Heart left ventricle (tissue), 16 donors: ENCODE measurements at regions not wholly inside any gene's neighbourhood (a gene's known extent, or its start where the extent isn't known, plus 50 kb on each side); places are given as distances from the start of the nearest gene placed in this dataset.
A peak's percentile ranks its signal among the peaks of the same experiment; 100 is the strongest.

Source experiments
- ATAC-seq, 4 donors: fragments of 200-7000 bp; cut with Tn5 transposase; one replicate each; pipeline ENCODE4 v1.9.1; 2020 to 2022; ENCODE audit warnings: moderate library complexity in 4 of 4, mild to moderate bottlenecking in 3 of 4, moderate number of reproducible peaks in 1 of 4
- DNase-seq, 5 donors: peaks; one replicate each; pipeline ENCODE4 v3.0.0-alpha.2; 2020
- H3K27ac ChIP-seq, 12 donors: fragments of 200-600 bp; sonication (generic) in 4 of 12; one replicate each; pipeline versions ENCODE4 v1.5.0 to v1.8.0; 2016 to 2022; ENCODE audit warnings: mild to moderate bottlenecking in 2 of 12
- H3K27me3 ChIP-seq, 9 donors: fragments of 200-600 bp; sonication (generic) in 2 of 9; one replicate each; pipeline versions ENCODE4 v1.5.1 to v1.8.0; 2016 to 2022; ENCODE audit warnings: mild to moderate bottlenecking in 3 of 9
- H3K36me3 ChIP-seq, 9 donors: fragments of 200-600 bp; sonication (generic) in 2 of 9; one replicate each; pipeline versions ENCODE4 v1.5.0 to v1.8.0; 2018 to 2022; ENCODE audit warnings: mild to moderate bottlenecking in 2 of 9
- H3K4me1 ChIP-seq, 12 donors: fragments of 200-600 bp; sonication (generic) in 4 of 12; one replicate each; pipeline versions ENCODE4 v1.5.0 to v1.8.0; 2016 to 2022; ENCODE audit warnings: mild to moderate bottlenecking in 3 of 12
- H3K4me3 ChIP-seq, 12 donors: fragments of 200-600 bp; sonication (generic) in 4 of 12; one replicate each; pipeline versions ENCODE4 v1.5.0 to v1.8.0; 2017 to 2022; ENCODE audit warnings: mild to moderate bottlenecking in 9 of 12, moderate library complexity in 4 of 12
- H3K9me3 ChIP-seq, 12 donors: fragments of 200-600 bp; sonication (generic) in 4 of 12; one replicate each; pipeline versions ENCODE4 v1.5.0 to v1.8.0; 2016 to 2022; ENCODE audit warnings: mild to moderate bottlenecking in 1 of 12
- POLR2A ChIP-seq, 2 donors: fragments of 450-650 bp; IDR thresholded peaks; one replicate each; pipeline ENCODE4 v1.6.1; 2017; ENCODE audit warnings: antibody characterized with exemption in 2 of 2, mild to moderate bottlenecking in 2 of 2, moderate library complexity in 2 of 2
- WGBS, 4 donors: extraction: QIAGEN DNeasy Blood & Tissue Kit in 2 of 4; methylation state at CpG; one replicate each; pipeline versions ENCODE4 v1.1.5 to v1.1.7; 2013 to 2018; 5-methylcytosine and 5-hydroxymethylcytosine counted together
- intact Hi-C, 10 donors: fragments of 100-400 bp; cut with DNase I; formaldehyde crosslinking; loops; one replicate each; pipeline versions ENCODE4 v1.11.1 to v1.14.2; 2022
- TF ChIP-seq, protein P1 (sequence below), 12 donors: fragments of 200-600 bp; sonication (generic) in 4 of 12; IDR thresholded peaks; one replicate each; pipeline versions ENCODE4 v1.5.0 to v1.8.0; 2018 to 2022; ENCODE audit warnings: antibody characterized with exemption in 12 of 12, mild to moderate bottlenecking in 5 of 12
- donor health status: ischemic (EF 13 %, LVEDD 7.1; RV severe dilation, severe dysfunction).
- donor health status: healthy with polysubstance abuse.
- donor health status: DM: no; HTN: yes; CAD: no.
- donor health status: DM: no; HTN: no; CAD: no.
- donor health status: ischemic (EF 25% LVEDD 6.9; RV normal size, moderate dysfunction).
- donor health status: ischemic (EF 25% LVEDD 5.7; RV mildly dilated, moderate dysfunction).
- donor health status: healthy.
- donor health status: DM: yes; HTN: yes; CAD: no.
- donor health status: ischemic (EF 35%, LVEDD 5.7; RV mildly dilated, moderate dysfunction).
- donor health status: nonischemic (EF 11% LVEDD 7.7; RV severe dilation, severe dysfunction).
- donor health status: DM: yes; HTN: yes; CAD: no.
- donor health status: PGD.
- donor health status: ischemic (EF 29% LVEDD 5.4; RV normal size, mild dysfunction).
- donor health status: nonischemic (EF 23%, LVEDD 6.1; RV moderate dilation, normal function).

DNA sequence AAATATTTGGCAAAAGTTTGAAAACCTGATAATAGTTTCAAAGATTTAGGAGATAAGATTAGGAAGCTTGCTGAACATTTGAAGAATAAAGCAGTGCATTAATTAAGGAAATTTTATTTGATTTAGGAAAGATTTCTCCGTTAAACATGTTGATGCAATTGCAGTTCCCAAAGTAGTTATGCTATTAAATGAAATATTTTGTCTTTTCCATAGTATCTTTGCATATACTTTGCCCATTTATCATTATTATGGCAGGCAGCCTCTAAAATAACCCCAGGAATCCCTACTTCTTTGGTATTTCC, 136.5 kb downstream of the MREG start:
- TF ChIP-seq POLR2A (IDR thresholded peaks at IDR 0.05) = no peak
- TF ChIP-seq, protein P1, sequence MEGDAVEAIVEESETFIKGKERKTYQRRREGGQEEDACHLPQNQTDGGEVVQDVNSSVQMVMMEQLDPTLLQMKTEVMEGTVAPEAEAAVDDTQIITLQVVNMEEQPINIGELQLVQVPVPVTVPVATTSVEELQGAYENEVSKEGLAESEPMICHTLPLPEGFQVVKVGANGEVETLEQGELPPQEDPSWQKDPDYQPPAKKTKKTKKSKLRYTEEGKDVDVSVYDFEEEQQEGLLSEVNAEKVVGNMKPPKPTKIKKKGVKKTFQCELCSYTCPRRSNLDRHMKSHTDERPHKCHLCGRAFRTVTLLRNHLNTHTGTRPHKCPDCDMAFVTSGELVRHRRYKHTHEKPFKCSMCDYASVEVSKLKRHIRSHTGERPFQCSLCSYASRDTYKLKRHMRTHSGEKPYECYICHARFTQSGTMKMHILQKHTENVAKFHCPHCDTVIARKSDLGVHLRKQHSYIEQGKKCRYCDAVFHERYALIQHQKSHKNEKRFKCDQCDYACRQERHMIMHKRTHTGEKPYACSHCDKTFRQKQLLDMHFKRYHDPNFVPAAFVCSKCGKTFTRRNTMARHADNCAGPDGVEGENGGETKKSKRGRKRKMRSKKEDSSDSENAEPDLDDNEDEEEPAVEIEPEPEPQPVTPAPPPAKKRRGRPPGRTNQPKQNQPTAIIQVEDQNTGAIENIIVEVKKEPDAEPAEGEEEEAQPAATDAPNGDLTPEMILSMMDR (IDR thresholded peaks at IDR 0.05) = no peak
- no peaks in the 10 kb centered on the region for H3K4me1 ChIP-seq
- no peaks in the 10 kb centered on the region for H3K36me3 ChIP-seq
- 91 to 98% (median 95%) methylated on average over 1 of the region's 1 CpG for WGBS, 4 donors
- H3K27ac ChIP-seq = no peak overlapping the region
- intact Hi-C loops = no loop called here
- peaks cover 0 to 14% (median 0%) of the 10 kb centered on the region in 12 donors for H3K9me3 ChIP-seq
- ATAC-seq (no peak), DNase-seq (no peak)
- H3K4me3 ChIP-seq = no peak overlapping the region
- no peaks in the 10 kb centered on the region for H3K27me3 ChIP-seq

DNA sequence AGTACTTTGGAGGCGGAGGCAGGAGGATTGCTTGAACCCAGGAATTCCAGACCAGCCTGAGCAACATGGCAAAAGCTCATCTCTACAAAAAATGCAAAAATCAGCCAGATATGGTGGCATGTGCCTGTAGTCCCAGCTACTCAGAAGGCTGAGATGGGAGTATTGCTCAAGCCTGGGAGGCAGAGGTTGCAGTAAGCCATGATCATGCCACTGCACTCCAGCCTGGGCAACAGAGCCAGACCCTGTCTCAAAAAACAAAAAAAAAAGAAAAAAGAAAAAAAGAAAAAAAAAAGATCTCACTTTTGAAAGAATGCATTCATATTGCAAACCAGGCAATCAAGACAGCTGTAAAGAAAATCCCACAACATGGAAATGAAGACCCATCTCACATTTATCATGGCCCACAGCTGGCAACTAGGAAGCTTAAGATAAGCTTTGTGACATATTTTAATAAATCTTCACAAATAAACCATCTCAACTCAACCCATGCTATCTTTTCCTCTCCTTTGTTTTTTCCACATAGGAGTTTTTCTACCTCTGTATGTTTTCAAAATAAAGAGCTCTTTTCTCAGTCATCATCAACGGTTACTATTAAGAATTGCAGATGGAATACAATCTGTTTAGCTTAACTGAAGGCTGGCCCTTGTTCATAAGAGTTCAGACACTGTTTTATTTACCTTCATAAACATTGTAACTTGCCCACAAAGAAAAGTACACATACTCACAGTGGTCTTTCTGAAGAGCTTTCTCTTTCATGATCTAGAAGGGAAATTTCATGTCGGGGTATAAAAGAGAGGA, 137.0 kb downstream of the MREG start:
- Histone ChIP-seq H3K36me3 (no peaks in the 10 kb centered on the region), H3K4me3 (no peak overlapping the region), H3K4me1 (no peaks in the 10 kb centered on the region), H3K9me3 (peaks cover 0 to 14% (median 0%) of the 10 kb centered on the region in 12 donors), H3K27me3 (no peaks in the 10 kb centered on the region), H3K27ac (no peak overlapping the region)
- WGBS, 4 donors = 80 to 92% (median 88%) methylated on average over 3 of the region's 3 CpGs
- intact Hi-C loops = no loop called here
- TF ChIP-seq, protein P1 (IDR thresholded peaks at IDR 0.05) = no peak
- no peak for TF ChIP-seq POLR2A (IDR thresholded peaks at IDR 0.05)
- no peak for DNase-seq
- no peak for ATAC-seq

DNA sequence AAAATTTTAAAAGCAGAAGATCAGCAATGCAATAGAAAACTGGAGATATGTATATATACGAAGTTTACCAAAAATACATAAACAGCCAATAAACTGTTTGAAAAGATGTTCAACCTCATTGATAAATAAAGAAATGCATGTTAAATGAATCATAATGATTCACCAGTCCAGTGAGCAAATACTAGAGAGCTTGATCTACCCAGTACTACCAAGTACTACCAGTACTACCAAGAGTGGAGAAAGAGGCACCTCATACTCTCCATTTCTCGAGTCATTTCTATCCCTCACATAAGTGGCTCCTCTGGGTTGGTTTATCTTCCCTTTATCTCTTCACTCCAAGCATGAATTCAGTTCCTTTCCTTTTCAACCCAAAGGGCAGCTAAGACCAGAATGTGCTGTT, 138.9 kb downstream of the MREG start:
- intact Hi-C loops = no loop called here
- H3K36me3 ChIP-seq = no peaks in the 10 kb centered on the region
- H3K4me3 ChIP-seq = no peak overlapping the region
- no peaks in the 10 kb centered on the region for H3K27me3 ChIP-seq
- peaks cover 0 to 14% (median 0%) of the 10 kb centered on the region in 12 donors for H3K9me3 ChIP-seq
- 87 to 95% (median 90%) methylated on average over 2 of the region's 2 CpGs for WGBS, 4 donors
- ATAC-seq (no peak), DNase-seq (no peak)
- H3K4me1 ChIP-seq = peaks cover 0 to 10% (median 0%) of the 10 kb centered on the region in 12 donors
- TF ChIP-seq POLR2A (IDR thresholded peaks at IDR 0.05) = no peak
- TF ChIP-seq, protein P1 (IDR thresholded peaks at IDR 0.05) = no peak
- H3K27ac ChIP-seq = no peak overlapping the region

DNA sequence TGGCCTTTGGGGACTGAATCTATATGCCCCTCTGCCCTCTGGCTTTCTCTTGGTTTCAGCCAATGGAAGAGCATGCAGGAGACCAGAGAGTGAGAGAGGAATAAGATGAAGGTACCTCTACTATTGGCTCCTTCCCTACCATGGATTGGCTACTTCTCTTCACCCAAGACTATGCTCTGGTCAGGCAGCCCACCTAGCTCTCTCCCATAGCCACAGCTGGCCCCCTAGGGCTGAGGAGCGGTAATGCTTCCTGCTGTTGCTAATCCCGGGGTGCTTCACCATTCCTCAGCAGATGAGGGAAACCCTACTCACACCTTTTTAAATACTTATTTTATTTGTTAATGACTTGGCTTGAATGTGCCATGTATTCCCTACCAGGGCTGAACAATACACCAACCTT, 142.4 kb downstream of the MREG start:
- Histone ChIP-seq H3K4me1 (peaks cover 0 to 11% (median 0%) of the 10 kb centered on the region in 12 donors), H3K36me3 (no peaks in the 10 kb centered on the region), H3K9me3 (no peaks in the 10 kb centered on the region), H3K27ac (no peak overlapping the region), H3K4me3 (no peak overlapping the region), H3K27me3 (no peaks in the 10 kb centered on the region)
- TF ChIP-seq POLR2A (IDR thresholded peaks at IDR 0.05) = no peak
- TF ChIP-seq, protein P1 (IDR thresholded peaks at IDR 0.05) = peak in 2 of 12 donors; percentile 10 to 22
- 87 to 98% (median 95%) methylated on average over 2 of the region's 2 CpGs for WGBS, 4 donors
- intact Hi-C loops = no loop called here
- ATAC-seq = peak in 1 of 4 donors; percentile 29
- no peak for DNase-seq
